Activated CD4-positive, alpha-beta T cell treated with anti-CD3 and anti-CD28 coated beads for 36 hours (primary cell): ENCODE measurements at regions not wholly inside any gene's neighbourhood (a gene's known extent, or its start where the extent isn't known, plus 50 kb on each side); places are given as distances from the start of the nearest gene placed in this dataset.

ENCODE experiments used
- ATAC-seq: fragments of 200-7000 bp; cut with Tn5 transposase; one replicate; pipeline ENCODE4 v1.10.0; 2021; ENCODE audit warnings: mild to moderate bottlenecking, moderate library complexity
- CTCF ChIA-PET: fragments of 350-600 bp; sonication (Branson Sonifier 250); formaldehyde crosslinking; loops from one replicate; lab custom pipeline; 2021; ENCODE audit warnings: antibody characterized with exemption; lab: Charles Lee
- POLR2A ChIA-PET: fragments of 350-600 bp; sonication (Branson Sonifier 250); formaldehyde crosslinking; loops from one replicate; lab custom pipeline; 2021; ENCODE audit warnings: antibody characterized with exemption, inconsistent platforms; lab: Charles Lee
- DNase-seq: peaks from one replicate; pipeline ENCODE4 v3.0.0-alpha.2; 2020
- H3K27ac Mint-ChIP-seq: one replicate; pipeline ENCODE4 v1.8.0; 2021; ENCODE audit warnings: mixed read lengths
- H3K27me3 Mint-ChIP-seq: one replicate; pipeline ENCODE4 v1.8.0; 2021; ENCODE audit warnings: mixed read lengths
- H3K36me3 Mint-ChIP-seq: one replicate; pipeline ENCODE4 v1.8.0; 2021; ENCODE audit warnings: low read depth, mixed read lengths
- H3K4me1 Mint-ChIP-seq: one replicate; pipeline ENCODE4 v1.8.0; 2021; ENCODE audit warnings: mixed read lengths
- H3K4me3 Mint-ChIP-seq: one replicate; pipeline ENCODE4 v1.8.0; 2021; ENCODE audit warnings: mild to moderate bottlenecking, moderate library complexity, mixed read lengths
- H3K9me3 Mint-ChIP-seq: one replicate; pipeline ENCODE4 v1.8.0; 2021; ENCODE audit warnings: low read depth, mixed read lengths
- intact Hi-C, 2 experiments: fragments of 100-400 bp; cut with DNase I in 1 of 2; cut with micrococcal nuclease in 1 of 2; formaldehyde crosslinking; loops; one replicate each; pipeline versions ENCODE4 v1.14.2 to v1.15.1; 2022 to 2024; cut with DNase I, micrococcal nuclease

DNA sequence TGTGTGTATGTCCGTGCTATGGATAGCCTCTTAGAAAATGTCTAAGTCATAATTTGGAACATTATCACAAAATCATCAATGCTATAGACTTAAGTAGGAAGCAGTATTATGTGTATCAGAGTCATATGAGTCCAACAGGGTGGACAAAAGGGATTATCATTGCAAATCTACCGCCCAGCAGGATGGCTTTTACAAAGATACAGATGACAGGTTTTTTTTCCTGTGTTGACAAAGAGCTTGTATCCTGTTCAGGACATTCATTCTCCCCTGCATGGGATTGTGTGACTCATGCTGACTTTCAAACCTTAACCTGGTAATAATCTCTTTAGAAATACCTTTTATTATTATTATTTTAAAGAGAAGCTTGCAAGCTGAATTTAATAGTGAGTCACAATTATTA, 310.3 kb upstream of the GNPDA2 start:
- POLR2A ChIA-PET = no interaction called here
- no peak overlapping the region for H3K27ac Mint-ChIP-seq

DNA sequence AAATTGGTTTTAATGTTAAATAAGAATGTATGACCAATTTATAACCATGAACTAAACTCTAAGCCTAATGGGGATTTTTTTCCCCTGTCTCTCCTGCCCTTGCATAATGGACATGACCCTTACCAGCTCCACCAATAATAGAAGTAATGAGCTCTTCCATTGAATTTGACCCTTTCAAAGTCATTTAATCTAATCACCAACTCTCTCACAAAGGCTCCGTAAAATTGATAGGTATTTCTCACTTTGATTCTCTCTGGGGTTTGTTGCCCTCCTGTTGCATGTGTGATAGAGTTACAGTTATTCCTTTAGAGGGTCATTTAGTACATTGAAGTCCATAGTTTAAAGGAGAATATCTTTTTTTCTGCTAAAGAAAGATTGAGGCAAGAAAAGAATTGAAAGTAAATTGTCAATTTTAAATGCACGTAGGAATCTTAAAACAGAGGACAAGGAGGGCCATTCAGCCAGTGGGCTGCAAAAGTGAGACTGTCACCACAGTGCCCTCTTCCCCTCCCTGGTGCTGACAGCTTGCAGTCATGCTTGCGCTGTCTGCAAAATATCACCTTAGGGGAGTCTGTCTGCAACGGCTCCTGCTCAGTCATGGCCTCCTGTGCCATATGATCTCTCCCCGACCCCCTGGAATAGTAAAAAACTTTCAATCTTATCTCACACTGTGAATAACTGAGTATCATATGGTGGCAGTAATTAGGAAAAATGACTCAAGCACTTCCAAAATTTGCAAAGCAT, 307.5 kb upstream of the GNPDA2 start:
- H3K9me3 Mint-ChIP-seq = peaks cover 6% of the 10 kb centered on the region
- no peaks in the 10 kb centered on the region for H3K4me1 Mint-ChIP-seq
- H3K27me3 Mint-ChIP-seq = no peaks in the 10 kb centered on the region
- ATAC-seq (no peak), DNase-seq (no peak)
- ChIA-PET CTCF (no interaction called here), POLR2A (no interaction called here)
- no peak overlapping the region for H3K27ac Mint-ChIP-seq
- H3K4me3 Mint-ChIP-seq = no peak overlapping the region
- intact Hi-C loops = no loop called here
- no peaks in the 10 kb centered on the region for H3K36me3 Mint-ChIP-seq

More for the DNA sequence above, 310.3 kb upstream of the GNPDA2 start:
- CTCF ChIA-PET = no interaction called here
- H3K4me1 Mint-ChIP-seq = no peaks in the 10 kb centered on the region
- DNase-seq = no peak
- intact Hi-C loops = no loop called here
- no peaks in the 10 kb centered on the region for H3K27me3 Mint-ChIP-seq
- no peak for ATAC-seq
- no peak overlapping the region for H3K4me3 Mint-ChIP-seq
- H3K9me3 Mint-ChIP-seq = peaks cover 2% of the 10 kb centered on the region
- H3K36me3 Mint-ChIP-seq = no peaks in the 10 kb centered on the region

DNA sequence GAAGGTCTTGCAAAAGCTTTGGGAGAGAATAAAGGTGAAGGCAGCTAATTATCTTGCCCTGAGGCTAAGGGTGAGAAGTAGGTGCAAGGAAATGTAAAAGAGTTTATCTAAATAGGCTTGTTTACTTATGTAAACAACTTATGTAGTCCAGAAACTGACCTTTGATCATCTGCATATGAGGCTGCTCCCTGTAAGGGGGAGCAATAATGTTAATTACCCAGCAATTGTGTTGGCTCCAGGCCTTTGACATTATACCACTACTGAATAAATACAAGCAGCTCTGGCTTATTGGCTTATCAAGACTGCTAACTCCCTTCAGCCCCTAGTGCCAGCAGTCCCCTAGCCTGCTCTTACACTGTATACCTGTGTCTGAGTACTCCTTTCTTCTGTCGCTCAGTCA, 303.7 kb upstream of the GNPDA2 start:
- CTCF ChIA-PET = no interaction called here
- DNase-seq (no peak), ATAC-seq (no peak)
- Mint-ChIP-seq H3K27me3 (no peaks in the 10 kb centered on the region), H3K36me3 (no peaks in the 10 kb centered on the region), H3K4me1 (no peaks in the 10 kb centered on the region), H3K27ac (no peak overlapping the region), H3K4me3 (no peak overlapping the region), H3K9me3 (peaks cover 14% of the 10 kb centered on the region)
- intact Hi-C loops = no loop called here
- POLR2A ChIA-PET = no interaction called here

DNA sequence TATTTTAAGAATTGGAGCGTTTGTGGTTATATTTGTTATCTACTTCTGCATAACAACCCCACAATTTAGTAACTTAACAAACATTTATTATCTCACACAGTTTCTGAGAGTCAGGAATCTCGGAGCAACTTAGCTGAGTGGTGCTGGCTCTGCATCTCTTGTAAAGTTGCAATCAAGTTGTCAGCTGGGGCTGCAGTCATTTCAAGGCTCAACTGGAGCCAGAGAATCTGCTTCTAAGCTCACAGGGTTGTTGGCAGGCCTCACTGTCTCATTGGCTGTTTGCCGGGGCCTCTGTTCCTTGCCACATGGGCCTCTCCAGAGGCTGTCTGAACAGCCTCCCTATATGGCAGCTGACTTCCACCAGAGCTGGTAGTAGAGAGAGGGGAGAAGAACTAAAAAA, 281.2 kb upstream of the GNPDA2 start:
- Mint-ChIP-seq H3K4me1 (no peaks in the 10 kb centered on the region), H3K9me3 (peaks cover 1% of the 10 kb centered on the region), H3K36me3 (no peaks in the 10 kb centered on the region), H3K27ac (no peak overlapping the region), H3K27me3 (no peaks in the 10 kb centered on the region), H3K4me3 (no peak overlapping the region)
- ATAC-seq (no peak), DNase-seq (no peak)
- intact Hi-C loops = no loop called here
- ChIA-PET CTCF (no interaction called here), POLR2A (no interaction called here)

DNA sequence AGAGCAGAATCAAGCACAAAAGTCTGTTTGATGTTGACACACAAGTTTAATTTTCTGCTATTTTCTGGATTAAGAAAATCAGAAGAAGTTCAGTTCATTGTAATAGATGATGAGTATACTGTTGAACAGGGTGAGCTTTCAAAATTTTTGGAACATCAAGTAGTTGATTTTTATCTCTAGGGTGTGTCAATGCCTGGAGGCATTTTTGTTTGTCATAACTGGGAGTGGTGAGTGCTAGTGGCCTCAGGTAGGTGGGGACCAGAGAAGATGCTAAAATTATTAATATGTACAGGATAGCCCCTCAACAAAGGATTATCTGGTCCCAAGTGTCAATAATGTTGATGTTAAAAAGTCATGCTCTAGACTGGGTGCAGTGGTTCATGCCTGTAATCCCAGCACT, 279.7 kb upstream of the GNPDA2 start:
- CTCF ChIA-PET = no interaction called here
- no peak overlapping the region for H3K27ac Mint-ChIP-seq
- H3K27me3 Mint-ChIP-seq = no peaks in the 10 kb centered on the region
- H3K36me3 Mint-ChIP-seq = no peaks in the 10 kb centered on the region
- no peaks in the 10 kb centered on the region for H3K4me1 Mint-ChIP-seq
- H3K4me3 Mint-ChIP-seq = no peak overlapping the region
- intact Hi-C loops = no loop called here
- POLR2A ChIA-PET = no interaction called here
- DNase-seq (no peak), ATAC-seq (no peak)
- H3K9me3 Mint-ChIP-seq = no peaks in the 10 kb centered on the region

DNA sequence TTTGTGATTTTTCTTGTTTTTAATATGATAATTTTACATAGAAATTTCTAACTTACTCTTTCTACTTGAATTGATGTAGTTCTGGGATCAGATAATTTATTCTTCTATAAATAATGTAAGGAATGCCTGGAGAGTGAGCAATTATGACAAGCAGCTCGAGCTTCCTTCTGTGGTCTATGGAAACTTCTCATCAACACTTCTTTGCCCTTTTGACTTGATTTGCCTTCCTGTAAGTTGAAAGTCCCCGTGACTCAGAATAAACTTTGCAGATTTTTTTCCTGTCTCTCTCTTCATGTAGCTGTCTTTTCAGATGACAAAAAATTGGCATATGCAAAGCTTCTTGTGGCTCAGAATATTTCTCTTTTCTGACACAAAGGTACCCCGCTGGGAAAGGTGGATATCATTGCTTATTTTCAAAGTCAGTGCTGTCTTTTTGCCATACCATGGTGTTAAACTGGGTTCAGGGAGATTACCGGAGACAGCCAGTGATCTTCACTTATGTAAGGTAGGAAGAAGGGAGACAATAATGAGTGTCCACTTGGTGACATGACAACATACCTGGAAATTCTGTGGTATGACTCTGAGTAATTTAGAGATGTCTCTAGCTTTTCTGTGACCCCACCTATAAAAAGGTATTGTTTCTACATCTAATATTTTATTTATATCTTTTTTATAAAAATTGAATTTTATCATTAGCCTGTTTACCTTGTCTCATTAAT, 278.6 kb upstream of the GNPDA2 start:
- Mint-ChIP-seq H3K27ac (no peak overlapping the region), H3K9me3 (peaks cover under 1% of the 10 kb centered on the region), H3K4me1 (no peaks in the 10 kb centered on the region), H3K36me3 (no peaks in the 10 kb centered on the region), H3K27me3 (no peaks in the 10 kb centered on the region), H3K4me3 (no peak overlapping the region)
- intact Hi-C loops = no loop called here
- DNase-seq (no peak), ATAC-seq (no peak)
- POLR2A ChIA-PET = no interaction called here
- CTCF ChIA-PET = no interaction called here

DNA sequence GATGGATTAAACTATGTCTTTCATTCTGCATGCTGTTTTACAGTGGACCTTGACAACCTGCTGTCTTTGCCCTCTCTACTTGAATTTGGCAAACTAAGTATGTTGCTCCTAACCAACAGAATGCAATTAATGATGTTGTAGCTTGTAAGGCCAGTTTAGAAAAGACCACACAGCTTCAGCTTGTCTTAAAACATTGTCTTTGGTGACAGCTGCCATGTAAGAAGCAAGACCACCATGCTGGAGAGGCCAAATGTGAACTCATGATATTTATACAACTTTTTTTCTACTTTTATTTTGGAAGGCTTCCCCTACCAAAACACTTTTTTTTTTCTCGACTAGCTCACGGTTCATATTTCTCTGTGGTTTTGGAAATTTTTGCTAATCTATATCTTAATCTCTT, 278.0 kb upstream of the GNPDA2 start:
- POLR2A ChIA-PET = no interaction called here

DNA sequence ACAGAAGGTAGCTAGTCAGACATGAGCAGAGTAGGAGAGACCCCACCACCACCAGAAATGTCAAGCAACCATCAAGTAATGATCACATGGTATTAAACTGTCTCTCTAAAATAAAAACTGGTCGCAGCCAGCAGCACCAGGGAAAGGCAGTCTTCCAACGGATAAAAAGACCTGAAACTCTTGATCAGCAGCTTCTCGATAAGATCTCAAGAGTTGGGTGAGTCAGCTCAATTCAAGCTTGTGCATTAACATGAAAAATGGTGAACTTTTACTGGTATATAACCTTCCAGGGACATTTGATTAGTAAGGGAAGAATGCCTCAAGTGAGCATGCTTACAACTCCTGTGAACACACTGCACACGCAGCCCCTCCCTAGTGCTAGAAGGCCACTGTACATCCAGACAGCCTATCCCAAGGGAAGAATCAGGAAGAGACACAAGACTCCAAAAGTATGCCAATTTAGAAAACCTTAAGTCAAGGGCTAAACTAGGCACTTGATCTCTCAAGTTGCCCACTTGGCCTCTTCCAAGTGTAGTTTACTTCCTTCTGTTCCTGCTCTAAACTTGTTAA, 270.0 kb upstream of the GNPDA2 start:
- Mint-ChIP-seq H3K4me1 (no peaks in the 10 kb centered on the region), H3K9me3 (peaks cover 4% of the 10 kb centered on the region), H3K27ac (no peak overlapping the region), H3K36me3 (no peaks in the 10 kb centered on the region), H3K27me3 (no peaks in the 10 kb centered on the region), H3K4me3 (no peak overlapping the region)
- ChIA-PET POLR2A (no interaction called here), CTCF (no interaction called here)
- intact Hi-C loops = no loop called here
- no peak for ATAC-seq
- DNase-seq = no peak

More for the DNA sequence above, 278.0 kb upstream of the GNPDA2 start:
- H3K27ac Mint-ChIP-seq = no peak overlapping the region
- H3K27me3 Mint-ChIP-seq = no peaks in the 10 kb centered on the region
- DNase-seq = no peak
- no peaks in the 10 kb centered on the region for H3K4me1 Mint-ChIP-seq
- peaks cover 2% of the 10 kb centered on the region for H3K9me3 Mint-ChIP-seq
- intact Hi-C loops = no loop called here
- CTCF ChIA-PET = no interaction called here
- ATAC-seq = no peak
- no peaks in the 10 kb centered on the region for H3K36me3 Mint-ChIP-seq
- H3K4me3 Mint-ChIP-seq = no peak overlapping the region

DNA sequence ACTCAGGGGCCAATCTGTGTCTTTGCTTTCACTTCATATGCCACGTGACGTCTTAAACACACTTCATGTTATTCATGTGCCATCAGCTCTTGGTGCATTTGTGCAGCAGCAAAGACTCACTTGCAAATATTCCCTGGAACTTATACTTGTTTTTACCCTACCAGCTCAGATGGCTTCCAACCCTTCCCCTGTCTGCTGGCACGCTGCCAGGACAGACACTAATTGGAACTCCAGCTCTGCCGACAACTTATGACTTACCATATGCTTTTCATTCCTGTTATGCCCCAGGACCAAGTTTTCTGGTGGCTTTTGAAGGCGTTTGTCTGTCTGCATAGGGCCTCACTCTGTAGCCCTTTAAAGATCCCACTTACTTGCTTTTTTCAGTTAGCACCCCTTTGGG, 261.7 kb upstream of the GNPDA2 start:
- H3K36me3 Mint-ChIP-seq = no peaks in the 10 kb centered on the region
- H3K27ac Mint-ChIP-seq = no peak overlapping the region
- peaks cover under 1% of the 10 kb centered on the region for H3K9me3 Mint-ChIP-seq
- no peaks in the 10 kb centered on the region for H3K4me1 Mint-ChIP-seq
- H3K27me3 Mint-ChIP-seq = no peaks in the 10 kb centered on the region
- DNase-seq = no peak
- H3K4me3 Mint-ChIP-seq = no peak overlapping the region
- ChIA-PET POLR2A (no interaction called here), CTCF (interaction anchor here (0.7 kb wide), 1 partner anchor 26 kb away, joined by 4 read pairs; no protein-coding TSS in a partner anchor)
- ATAC-seq = no peak
- intact Hi-C loops = no loop called here

DNA sequence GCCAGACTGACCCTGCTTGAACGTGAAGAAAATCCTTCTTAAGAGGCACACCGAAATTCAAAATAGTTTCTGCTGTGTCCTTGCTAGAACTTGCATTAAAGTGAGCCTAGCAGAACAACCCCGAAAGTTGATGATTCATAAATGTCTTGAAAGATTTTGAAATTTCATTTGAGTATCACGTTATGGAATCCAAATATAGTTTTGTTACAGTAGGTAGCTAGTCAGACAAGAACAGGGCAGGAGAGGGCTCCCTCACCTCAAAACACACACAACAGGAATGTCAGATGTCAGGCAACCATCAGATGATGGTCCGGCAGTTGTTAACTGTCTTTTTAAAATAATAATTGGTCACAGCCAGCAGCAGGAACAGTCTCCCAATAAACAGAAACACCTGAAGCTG, 259.6 kb upstream of the GNPDA2 start:
- Mint-ChIP-seq H3K36me3 (no peaks in the 10 kb centered on the region), H3K27ac (no peak overlapping the region), H3K27me3 (no peaks in the 10 kb centered on the region), H3K4me3 (no peak overlapping the region), H3K9me3 (no peaks in the 10 kb centered on the region), H3K4me1 (no peaks in the 10 kb centered on the region)
- ChIA-PET POLR2A (no interaction called here), CTCF (no interaction called here)
- DNase-seq = no peak
- no peak for ATAC-seq
- intact Hi-C loops = no loop called here

DNA sequence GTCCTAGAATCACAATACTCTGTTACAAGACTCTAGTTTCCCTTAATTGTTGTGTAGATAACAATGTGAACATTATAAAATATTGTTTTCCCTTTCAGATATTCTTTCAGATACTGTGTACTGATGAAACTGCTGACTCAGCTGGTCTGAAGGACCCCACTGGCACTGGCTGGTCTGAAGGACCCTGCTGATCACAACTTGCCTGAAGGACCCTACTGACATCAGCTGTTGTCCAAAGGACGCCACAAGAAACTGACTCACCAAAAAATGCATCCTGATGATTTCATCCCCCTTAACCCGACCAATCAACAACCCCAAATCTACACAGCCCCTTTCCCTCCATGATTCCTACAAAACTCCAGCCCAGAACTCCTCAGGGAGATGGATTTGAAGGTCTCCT, 258.8 kb upstream of the GNPDA2 start:
- POLR2A ChIA-PET = no interaction called here
- no peak overlapping the region for H3K27ac Mint-ChIP-seq
- no peak for ATAC-seq

DNA sequence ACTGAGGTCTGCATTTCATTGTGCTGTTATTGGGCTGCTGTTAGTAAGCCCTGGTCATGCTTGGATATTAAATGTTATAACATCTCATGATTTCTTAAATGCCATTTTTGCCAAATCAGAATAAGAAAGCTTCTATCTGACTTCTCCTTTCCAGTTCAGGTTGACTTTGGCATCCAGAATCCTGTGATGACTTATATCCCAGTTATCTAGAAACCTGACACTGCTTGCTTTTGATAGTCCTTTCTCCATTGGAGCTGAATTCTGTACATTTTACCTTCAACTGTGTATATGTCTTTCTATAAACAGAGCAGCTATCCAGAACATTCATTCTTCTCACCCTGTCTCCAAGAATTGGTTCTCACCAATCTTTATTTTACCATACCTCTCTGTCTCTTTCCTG, 257.7 kb upstream of the GNPDA2 start:
- H3K27ac Mint-ChIP-seq = no peak overlapping the region
- peaks cover 3% of the 10 kb centered on the region for H3K9me3 Mint-ChIP-seq
- H3K4me1 Mint-ChIP-seq = no peaks in the 10 kb centered on the region
- ATAC-seq = no peak
- intact Hi-C loops = no loop called here
- no peaks in the 10 kb centered on the region for H3K27me3 Mint-ChIP-seq
- no peak overlapping the region for H3K4me3 Mint-ChIP-seq
- no peak for DNase-seq
- H3K36me3 Mint-ChIP-seq = no peaks in the 10 kb centered on the region
- ChIA-PET CTCF (no interaction called here), POLR2A (no interaction called here)

More for the DNA sequence above, 258.8 kb upstream of the GNPDA2 start:
- intact Hi-C loops = no loop called here
- Mint-ChIP-seq H3K4me3 (no peak overlapping the region), H3K9me3 (peaks cover 2% of the 10 kb centered on the region), H3K4me1 (no peaks in the 10 kb centered on the region), H3K27me3 (no peaks in the 10 kb centered on the region), H3K36me3 (no peaks in the 10 kb centered on the region)
- DNase-seq = no peak
- CTCF ChIA-PET = no interaction called here
